Erythroblast (primary cell): ENCODE measurements at regions not wholly inside any gene's neighbourhood (a gene's known extent, or its start where the extent isn't known, plus 50 kb on each side); places are given as distances from the start of the nearest gene placed in this dataset.

Experiments used
- GATA1 ChIP-seq: IDR thresholded peaks from 2 replicates; pipeline ENCODE4 v1.6.1; 2011; ENCODE audit warnings: low read depth, mild to moderate bottlenecking, control low read depth, low read length, moderate library complexity
- POLR2A ChIP-seq: IDR thresholded peaks from 2 replicates; pipeline ENCODE4 v1.6.1; 2011; ENCODE audit warnings: mild to moderate bottlenecking, low read length

GRCh38 chr7:47083476-47084250 is 498.2 kb downstream of the TNS3 start:
- TF ChIP-seq POLR2A, result no peak
- no peak for TF ChIP-seq GATA1
